GM18517 (cell line): ENCODE measurements at regions not wholly inside any gene's neighbourhood (a gene's known extent, or its start where the extent isn't known, plus 50 kb on each side); places are given as distances from the start of the nearest gene placed in this dataset.

ENCODE experiments used
- ATAC-seq: cut with Tn5 transposase; IDR thresholded peaks from one replicate; pipeline ENCODE4 v1.9.1; 2021; ENCODE audit warnings: mild to moderate bottlenecking, moderate library complexity; ENCODE audit not compliant: unreplicated experiment

DNA sequence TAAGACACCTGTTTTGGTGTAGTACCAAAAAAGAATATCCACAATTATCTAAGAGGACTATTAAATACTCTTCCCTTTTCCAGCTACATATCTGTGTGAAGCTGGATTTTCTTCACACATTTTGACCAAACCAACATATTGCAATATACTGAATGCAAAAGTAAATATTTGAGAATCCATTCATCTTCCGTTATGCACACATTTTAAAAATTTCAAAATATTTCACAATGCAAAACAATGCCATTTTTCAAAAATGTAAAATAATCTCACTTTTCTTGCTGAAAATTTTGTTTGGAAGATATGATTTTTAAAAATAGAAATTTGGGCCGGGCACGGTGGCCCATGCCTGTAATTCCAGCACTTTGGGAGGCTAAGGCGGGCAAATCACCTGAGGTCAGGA lies 133.9 kb upstream of the FUT8 start:
- no peak for ATAC-seq

DNA sequence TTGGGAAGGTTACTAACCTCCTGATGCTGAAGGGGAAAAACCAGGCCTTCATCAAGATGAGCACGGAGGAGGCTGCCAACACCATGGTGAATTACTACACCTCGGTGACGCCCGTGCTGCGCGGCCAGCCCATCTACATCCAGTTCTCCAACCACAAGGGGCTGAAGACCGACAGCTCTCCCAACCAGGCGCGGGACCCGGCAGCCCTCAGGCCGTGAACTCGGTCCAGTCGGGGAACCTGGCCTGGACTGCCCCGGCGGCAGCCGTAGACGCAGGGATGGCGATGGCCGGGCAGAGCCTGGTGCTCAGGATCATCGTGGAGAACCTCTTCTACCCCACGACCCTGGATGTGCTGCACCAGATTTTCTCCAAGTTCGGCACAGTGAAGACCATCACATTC lies 133.0 kb upstream of the FUT8 start:
- ATAC-seq, result no peak

DNA sequence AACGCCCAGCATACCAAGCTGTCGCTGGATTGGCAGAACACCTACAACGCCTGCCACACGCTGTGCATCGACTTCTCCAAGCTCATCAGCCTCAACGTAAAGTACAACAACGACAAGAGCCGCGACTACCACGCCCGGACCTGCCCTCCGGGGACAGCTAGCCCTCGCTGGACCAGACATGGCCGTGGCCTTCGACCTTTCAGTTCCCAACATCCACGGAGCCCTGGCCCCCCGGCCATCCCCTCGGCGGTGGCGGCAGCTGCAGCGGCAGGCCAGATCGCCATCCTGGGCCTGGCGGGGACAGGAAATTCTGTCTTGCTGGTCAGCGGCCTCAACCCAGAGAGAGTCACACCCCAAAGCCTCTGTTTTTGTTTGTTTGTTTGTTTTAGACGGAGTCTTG lies 132.6 kb upstream of the FUT8 start:
- ATAC-seq, result no peak

DNA sequence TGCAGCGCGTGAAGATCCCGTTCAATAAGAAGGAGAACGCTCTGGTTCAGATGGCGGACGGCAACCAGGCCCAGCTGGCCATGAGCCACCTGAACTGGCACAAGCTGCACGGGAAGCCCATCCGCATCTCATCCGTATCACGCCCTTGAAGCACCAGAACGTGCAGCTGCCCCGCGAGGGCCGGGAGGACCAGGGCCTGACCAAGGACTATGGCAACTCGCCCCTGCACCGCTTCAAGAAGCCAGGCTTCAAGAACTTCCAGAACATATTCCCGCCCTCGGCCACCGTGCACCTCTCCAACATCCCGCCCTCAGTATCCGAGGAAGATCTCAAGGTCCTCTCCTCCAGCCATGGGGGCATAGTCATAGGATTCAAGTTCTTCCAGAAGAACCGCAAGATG lies 131.9 kb upstream of the FUT8 start:
- ATAC-seq, result no peak

DNA sequence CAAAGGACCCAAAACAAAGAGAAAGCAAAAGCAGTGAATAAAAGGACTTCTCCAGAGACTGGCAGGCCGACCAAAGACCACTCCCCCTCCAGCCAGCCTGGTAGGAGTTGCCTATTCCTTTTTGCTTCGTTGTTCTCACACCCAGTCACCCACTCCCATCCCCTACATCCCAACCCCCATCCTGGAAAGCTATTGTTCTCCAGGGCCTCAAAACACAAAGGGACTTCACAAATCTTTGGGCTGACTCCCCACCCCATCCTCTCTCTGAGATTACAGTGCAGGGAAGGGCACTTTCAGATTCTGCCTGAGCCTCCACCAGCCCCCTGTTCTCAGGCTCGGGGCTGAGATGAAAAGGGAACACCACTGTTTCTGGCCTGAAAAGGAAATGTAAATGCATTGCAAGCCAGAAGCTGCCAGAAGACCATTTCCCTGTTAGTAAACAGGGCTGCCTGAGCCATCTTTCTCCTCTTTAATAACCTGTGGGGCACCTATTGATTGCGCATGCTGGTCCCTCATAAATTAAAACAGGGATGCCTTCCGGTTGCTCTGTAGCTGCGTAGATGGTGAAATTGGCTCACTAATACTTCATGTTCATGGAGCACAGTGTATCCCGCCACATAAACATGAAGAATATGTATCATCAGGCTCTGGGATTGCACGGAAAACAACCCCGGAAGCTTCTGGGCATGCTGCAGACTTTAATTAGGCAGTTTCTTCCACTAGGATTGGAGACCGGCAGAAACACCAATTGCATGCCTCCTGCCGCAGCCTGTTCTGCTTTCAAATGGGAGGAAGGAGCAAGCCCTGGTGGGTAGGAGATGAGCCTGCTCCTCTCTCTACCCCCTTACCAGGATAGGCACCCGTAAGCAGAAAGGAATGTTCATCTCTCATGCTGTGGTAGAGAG lies 130.3 kb upstream of the FUT8 start:
- ATAC-seq, result no peak

DNA sequence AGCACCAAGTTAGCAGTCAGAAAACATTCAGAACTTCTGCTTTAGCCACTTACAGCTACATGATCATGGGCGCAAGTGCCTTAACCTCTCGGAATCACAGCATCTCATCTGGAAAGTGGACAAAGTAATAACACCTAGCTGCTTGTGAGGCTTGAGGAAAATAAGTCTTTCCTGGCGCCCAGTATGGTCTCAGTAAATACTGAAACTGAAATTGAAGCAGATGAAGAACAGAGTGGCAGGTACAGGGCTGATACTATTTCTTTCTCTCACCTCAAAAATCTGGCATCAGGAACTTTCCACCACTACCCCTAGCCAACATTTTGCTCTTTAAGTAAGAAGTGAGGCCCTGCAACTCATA lies 129.7 kb upstream of the FUT8 start:
- no peak for ATAC-seq

DNA sequence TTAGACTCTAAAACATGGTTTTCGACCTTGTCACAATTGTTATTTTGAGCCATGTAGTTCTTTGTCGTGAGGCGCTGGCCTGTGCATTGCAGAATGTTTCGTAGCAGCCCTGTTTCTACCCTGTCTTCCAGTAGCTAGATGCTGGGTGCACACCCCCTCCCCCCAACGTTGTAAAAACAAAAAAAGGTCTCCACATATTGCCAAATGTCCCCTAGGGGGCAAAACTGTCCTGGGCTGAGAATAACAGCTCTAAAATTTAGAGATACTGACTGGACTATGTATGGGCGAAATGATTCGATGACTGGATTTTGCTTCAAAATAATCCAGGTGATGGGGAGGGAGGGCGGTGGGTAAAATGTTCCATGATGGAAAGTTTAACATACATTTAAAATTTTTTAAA lies 126.1 kb upstream of the FUT8 start:
- no peak for ATAC-seq

DNA sequence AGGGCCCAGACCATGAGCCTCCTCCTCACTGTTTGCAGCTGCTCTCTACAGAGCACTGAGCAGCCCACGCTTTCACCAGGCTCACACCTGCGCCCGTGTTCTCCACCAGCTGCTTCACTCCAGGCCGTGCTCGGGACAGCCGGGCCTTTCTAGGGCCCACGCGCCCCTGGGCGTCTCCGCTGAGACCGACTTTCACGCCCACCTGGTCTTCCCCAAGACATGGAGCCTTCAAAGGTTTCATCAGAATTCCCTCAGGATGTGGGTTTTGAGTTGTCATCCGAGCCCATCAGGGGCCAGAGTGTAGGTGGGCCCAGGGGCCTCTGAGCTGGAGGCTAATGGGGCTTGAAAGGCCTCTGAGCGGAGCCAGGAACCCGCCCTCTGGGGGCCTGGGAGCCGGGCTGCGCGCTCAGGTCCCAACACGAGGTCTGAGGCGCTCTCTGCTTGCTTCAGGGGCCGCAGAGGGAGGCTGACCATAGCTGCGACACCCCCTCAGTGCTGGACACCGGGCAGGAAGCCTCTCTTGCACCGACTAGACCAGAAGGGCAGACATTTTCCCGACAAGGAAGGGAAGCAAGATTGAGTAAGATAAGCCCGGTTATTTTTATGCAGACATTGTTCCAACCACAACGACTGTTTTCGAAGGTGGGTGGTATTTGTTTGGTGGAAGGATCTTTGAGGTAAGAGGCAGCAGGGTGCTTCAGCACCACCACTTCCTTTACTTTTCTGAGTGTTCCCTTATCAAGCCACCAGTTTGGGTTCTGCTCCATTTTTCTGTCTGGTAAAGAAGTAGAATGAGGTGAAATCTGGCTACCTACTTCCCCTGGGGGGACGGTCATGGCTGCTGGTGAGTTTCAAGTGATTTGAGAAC lies 125.0 kb upstream of the FUT8 start:
- peak; percentile 73 for ATAC-seq

DNA sequence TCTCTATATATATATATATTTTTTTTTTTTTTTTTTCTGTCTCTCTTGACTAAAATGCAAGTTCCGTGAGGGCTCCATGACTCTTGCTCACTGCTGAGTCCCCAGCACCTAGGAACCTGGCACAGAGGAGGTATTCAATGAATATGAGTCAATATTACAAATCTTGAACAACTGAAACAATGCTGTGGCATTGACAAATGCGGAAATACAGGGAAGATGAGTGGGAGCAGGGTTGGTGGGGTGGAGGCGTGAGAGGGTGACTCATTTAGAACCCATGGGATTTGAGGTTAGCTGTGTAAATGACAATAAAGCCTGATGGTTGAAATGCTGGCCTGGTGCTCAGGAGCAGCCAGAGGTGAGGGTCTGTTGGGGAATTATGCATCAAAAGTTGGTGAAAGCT lies 121.7 kb upstream of the FUT8 start:
- ATAC-seq, result no peak

DNA sequence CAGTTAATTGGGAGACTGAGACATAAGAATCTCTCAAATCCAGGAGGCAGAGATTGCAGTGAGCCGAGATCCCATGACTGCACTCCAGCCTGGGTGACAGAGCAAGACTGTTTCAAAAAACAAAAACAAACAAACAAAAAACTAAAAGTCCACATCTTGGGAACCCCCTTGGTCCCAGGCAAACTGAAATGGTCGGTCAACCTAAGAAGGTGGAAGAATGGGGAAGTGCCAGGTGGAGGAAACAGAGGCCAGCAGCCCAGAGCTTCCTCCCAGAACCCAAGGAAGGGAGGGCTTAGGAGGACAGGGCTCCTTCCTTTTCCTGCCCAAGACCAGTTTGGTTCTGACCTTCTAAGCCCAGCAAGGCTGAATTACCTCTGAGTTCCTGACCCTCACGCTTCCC lies 121.0 kb upstream of the FUT8 start:
- ATAC-seq, result no peak

DNA sequence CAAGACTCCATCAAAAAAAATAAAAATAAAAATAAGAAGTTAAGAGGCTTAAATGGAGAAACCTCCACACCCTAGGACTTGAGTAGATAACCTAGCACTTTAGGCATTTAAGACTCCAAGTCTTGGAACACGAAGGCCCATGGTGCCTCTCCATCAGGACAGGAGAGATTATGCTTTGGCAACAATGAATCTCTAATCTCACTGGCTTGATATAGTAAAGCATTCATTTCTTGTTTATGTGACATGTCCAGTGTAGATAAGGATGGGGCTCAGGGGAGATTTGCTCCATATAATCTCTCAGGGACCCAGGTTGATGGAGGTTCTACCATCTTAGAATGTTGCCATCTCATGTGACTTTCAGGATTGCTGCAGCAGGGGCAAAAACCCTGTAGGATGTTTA lies 117.7 kb upstream of the FUT8 start:
- no peak for ATAC-seq

DNA sequence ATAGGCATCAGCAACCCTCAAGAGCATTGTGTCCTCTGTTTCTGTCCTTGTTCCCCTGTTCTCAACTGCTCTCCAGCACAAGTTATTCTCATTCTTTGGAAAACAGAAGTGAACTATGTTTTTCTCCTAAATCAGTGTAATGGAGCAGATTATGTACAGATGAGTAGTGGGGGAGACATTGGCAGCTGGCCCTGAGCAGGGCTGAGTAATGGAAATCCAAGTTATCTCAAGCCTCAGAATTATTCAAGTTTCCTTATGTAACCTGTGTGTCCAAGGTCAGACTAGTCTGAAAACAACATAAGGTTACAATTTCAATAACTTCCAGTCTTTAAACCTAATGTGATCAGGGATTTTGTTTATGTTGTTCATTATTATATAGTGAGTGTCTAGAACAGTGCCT lies 116.1 kb upstream of the FUT8 start:
- no peak for ATAC-seq

DNA sequence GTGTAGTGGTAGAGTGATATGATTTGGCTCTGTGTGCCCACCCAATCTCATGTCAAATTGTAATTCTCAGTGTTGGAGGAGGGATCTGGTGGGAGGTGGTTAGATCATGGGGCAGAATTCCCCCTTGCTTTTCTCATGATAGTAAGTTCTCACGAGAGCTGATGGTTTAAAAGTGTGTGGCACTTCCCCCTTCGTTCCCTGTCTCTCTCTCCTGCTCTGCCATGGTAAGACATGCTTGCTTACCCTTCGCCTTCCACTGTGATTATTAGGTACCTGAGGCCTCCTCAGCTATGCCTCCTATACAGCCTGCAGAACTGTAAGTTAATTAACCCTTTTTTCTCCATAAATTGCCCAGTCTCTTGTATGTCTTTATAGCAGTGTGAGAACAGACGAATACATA lies 115.7 kb upstream of the FUT8 start:
- no peak for ATAC-seq

DNA sequence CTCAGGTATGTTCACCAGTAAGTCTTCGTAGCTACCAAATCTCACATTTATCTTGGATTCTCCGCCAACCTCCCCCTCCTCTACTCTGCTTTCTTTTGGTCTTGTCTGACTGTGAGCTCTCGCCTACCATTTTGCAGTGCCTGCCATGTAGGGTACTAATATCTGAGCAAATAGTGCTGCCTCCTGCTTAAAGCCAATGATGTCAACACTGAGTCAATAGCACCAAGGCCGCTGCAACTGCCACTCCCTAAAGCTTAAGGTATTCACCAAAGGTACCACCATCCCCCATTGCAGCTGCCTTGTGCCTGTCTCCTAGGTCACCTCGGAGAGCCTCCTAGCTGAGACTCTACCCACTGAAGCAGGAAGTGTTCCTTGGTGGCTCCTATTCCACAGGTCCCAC lies 114.8 kb upstream of the FUT8 start:
- ATAC-seq, result no peak

DNA sequence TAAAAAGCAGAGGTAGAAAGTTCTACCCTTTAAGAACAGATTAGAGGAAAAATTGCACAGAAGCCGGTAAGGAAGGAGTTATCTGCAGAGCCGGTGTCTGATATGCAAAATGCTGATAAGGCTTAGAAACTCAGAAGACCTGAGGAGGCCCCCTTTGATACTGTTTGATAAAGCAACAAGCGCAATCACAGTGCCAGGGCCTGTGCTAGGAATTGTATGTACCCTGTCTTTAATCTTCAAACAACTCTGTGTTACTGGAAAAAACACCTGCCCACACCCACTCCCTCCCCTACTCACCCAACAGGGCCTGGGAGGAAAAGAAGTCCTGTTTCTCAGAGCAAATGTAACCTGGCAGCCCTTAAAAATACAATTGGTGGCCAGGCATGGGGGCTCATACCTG lies 112.7 kb upstream of the FUT8 start:
- ATAC-seq, result no peak

DNA sequence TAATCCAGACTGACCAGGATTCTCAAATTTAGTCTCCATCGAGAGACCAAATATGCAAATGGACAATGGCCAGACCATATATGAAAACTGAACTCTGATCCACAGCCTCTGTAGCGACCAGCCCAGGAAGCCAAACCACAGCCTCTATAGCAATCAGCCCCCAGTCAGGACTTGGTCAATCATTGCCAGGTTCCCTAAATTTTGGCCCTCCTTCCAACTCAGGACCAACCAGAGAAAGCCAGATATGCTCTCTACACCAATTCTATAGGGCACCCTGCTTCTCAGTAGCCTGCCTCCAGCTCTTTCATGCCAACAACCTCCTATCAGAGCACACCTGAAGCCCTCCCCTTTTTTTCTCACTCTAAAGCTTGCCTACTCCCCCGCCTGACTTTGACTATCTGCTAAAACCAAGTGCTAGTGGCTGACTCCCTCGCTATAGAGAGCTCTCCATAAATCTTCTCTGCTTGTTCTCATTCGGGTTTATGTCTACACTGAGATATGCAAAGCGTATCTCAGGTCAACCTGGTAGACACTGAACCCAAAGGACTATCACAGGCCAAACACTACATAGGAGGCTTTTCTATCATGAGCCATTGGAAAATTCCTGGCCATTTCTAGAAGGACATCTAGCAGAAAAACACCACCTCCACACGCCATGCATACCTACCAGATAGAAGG lies 110.5 kb upstream of the FUT8 start:
- peak; percentile 67 for ATAC-seq

DNA sequence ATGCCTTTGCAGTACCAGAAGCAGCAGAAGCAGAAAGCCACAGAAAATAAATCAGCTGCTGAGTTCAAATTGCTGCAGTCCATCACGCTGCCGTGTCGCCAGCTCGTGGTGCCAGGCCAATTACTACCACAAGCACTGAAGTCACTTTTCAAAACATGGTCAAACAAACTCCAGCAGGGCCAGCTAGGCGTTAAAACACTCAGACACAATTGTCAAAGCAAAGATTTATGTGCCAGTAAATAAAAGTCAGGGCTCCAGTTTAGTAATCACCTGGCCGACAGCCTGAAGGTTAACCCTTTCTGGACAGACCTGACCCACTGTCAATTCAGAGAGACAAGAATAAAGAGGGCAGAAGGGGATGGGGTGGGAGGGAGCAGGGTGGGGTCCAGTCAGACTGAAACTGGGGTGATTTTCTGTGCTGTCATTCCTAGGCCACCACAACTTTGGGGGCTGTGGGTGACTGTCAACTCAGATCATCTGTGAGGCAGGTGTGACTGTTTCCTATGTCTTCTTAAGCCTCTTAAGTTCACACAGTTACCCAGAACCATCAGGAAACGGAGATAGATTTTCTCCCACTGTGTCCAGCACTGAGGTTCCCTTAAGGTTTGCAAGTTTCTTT lies 109.8 kb upstream of the FUT8 start:
- peak; percentile 43 for ATAC-seq

DNA sequence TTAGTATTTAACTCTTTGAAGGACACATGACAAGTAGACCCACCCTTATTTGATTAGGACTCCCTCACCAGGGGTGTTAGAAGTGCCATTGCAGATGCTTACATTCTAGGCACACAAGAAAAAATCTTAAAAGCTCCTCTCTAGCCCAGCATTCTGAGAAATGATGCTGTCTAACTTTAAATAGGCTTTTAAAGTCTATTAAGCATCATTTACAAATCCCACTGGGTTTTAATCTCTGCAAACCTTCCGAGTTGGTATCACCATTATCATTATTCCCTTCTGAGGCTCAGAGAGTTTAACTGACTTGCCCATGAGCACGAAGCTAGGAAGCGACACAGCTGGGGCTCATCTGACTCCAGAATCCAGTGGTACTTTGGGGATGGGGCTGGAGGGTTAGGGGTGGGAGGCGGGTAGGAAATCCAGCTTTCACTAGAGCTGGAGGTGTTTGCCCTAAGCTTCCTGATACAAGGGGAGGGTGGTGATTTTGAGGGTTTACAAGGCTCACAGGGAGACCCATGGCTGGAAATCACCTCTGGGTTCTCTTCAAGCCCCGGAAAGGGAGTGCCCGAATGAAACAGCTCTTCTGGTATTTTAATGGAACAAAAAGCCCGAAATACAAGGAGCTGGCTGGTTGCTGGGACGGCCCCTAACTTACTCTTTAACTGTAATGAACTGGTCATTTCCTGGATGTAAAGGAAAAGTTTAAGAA lies 109.2 kb upstream of the FUT8 start:
- no peak for ATAC-seq

DNA sequence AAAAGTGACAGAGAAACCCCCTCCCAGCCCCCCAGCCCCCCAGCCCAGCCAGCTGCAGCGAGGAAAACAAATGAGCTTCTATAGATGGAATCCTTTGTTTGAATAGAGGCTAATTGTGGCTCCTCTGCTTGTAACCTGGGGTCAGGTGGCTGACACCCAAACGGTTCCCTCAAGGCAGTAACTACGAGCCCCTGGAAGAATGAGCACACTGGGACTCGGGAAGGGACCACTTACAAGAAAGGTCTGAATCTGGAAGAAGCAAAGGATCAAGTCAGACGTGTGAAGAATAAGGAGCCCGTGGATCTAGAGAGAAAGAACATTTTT lies 108.7 kb upstream of the FUT8 start:
- ATAC-seq, result no peak

DNA sequence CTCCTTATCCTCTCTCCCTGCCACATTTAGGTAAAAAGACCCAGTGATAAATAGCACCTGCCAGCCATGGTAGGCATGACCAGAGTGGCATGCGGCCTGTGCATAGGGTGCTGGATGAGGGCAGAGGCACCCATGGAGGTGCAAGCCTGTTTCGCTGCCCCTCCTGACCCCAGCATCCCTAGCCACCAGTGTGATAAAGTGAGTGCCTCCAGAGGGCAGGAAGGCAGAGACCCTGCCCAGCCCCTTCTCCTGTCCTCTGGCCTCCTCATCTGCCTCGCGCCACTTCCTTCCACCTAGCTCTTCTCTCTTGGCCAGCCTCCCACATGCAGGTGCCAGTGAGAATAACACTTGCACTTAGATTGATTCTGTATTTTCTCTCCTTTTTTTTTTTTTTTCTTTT lies 108.3 kb upstream of the FUT8 start:
- ATAC-seq, result no peak

DNA sequence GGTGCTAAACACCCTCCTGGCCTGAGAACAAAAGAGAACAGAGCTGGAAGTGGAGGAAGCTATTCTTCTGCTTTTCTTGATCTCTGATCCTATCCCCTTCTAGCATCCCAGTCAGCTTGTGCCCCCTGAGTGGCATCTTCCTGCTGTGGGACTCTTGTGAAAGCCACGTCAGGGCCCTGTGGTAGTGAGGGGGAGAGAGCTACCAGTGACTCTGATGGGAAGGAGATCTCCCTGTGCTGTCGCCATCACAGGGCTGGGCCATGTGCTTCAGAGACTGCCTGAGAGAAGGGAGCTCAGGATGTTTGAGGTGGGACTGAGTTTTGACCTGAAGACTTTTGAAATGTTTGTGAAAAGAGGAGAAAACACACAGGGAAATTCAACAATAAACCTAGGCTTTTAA lies 107.6 kb upstream of the FUT8 start:
- no peak for ATAC-seq
